ENCODE measurements at regions not wholly inside any gene's neighbourhood (a gene's known extent, or its start where the extent isn't known, plus 50 kb on each side); places are given as distances from the start of the nearest gene placed in this dataset.

DNA sequence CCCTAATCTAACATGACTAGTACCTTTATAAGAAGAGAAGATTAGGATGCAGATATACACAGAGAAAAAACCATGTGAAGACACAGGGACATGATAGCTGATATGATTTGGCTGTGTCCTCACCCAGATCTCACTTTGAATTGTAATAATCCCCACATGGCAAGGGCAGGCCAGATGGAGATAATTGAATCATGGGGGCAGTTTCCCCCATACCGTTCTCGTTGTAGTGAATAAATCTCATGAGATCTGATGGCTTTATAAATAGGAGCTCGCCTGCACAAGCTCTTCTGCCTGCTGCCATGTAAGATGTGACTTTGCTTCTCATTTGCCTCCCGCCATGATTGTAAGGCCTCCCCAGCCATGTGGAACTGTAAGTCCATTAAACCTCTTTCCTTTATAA, 364.3 kb downstream of the FBXW7 start:
- Mint-ChIP-seq H3K27me3 (peaks cover 3% of the 10 kb centered on the region), H3K9me3 (peaks cover 6% of the 10 kb centered on the region), H3K4me3 (no peak overlapping the region), H3K4me1 (no peaks in the 10 kb centered on the region), H3K36me3 (ENCODE audit: low read depth) (no peaks in the 10 kb centered on the region), H3K27ac (no peak overlapping the region)
- no peak for DNase-seq
- intact Hi-C loops (cut with micrococcal nuclease) = no loop called here

DNA sequence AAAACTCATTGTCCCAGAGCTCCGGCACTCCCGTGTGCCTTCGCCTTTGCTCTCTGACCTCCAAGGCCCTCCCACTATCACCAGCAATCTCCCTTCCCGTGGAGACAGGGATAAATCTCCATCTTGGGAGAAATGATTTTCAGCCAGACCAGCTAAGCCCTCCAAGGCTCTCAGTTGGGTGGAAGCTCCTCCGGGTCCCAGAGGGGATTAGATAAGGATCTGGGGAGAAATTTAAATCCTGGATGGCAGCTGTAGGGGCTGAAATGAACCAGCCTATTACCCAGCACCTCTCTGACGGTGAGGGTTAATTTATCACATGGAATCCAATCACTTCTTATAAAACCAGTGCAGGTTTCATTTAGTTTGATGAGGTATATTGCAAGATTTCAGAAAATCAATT, 366.2 kb downstream of the FBXW7 start:
- no peak overlapping the region for H3K4me3 Mint-ChIP-seq

DNA sequence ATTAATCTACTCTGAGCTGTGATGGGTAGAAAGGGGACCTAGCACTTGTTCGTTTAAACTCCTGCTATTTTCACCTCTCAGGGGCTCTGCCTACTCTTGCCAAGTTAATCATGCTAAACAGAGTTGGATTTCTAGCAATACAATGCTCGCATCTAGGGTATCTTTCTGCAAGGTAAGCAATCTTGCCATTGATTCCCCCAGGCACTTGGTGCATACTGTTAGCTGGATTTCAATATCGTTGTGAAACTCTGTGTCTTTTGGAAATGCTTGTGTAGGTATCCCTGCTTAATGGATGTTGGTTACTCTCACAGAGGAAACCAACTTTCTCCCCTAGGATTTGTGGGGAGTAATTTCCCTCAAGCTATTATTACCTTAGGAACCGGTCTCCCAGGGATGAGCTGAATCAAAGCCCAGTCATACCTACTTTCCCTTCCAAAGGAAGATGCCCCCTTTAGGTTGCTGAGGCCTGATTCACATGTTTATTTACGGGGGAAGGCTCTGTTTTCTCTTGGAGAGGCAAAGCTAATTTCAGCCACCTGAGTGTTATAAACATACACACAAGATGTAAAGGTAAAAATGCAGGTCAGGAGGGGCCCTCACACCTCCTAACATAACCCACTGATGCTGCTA, 366.8 kb downstream of the FBXW7 start:
- intact Hi-C loops (cut with micrococcal nuclease) = no loop called here
- peaks cover 11% of the 10 kb centered on the region for H3K9me3 Mint-ChIP-seq
- peaks cover 6% of the 10 kb centered on the region for H3K27me3 Mint-ChIP-seq
- no peaks in the 10 kb centered on the region for H3K36me3 Mint-ChIP-seq (ENCODE audit: low read depth)
- H3K27ac Mint-ChIP-seq = no peak overlapping the region
- no peak for DNase-seq
- no peak overlapping the region for H3K4me3 Mint-ChIP-seq
- peaks cover 2% of the 10 kb centered on the region for H3K4me1 Mint-ChIP-seq

More for the DNA sequence above, 366.2 kb downstream of the FBXW7 start:
- Mint-ChIP-seq H3K4me1 (no peaks in the 10 kb centered on the region), H3K9me3 (peaks cover 8% of the 10 kb centered on the region), H3K27me3 (peaks cover 3% of the 10 kb centered on the region), H3K36me3 (ENCODE audit: low read depth) (no peaks in the 10 kb centered on the region), H3K27ac (no peak overlapping the region)
- DNase-seq = no peak
- intact Hi-C loops (cut with micrococcal nuclease) = no loop called here

GRCh38 chr4:152166567-152166966, 369.3 kb downstream of the FBXW7 start:
- H3K4me1 Mint-ChIP-seq = peaks cover 3% of the 10 kb centered on the region
- intact Hi-C loops (cut with micrococcal nuclease) = no loop called here
- DNase-seq = peak; percentile 66
- peaks cover 15% of the 10 kb centered on the region for H3K9me3 Mint-ChIP-seq
- H3K4me3 Mint-ChIP-seq = no peak overlapping the region
- H3K27ac Mint-ChIP-seq = no peak overlapping the region
- peaks cover 17% of the 10 kb centered on the region for H3K27me3 Mint-ChIP-seq
- no peaks in the 10 kb centered on the region for H3K36me3 Mint-ChIP-seq (ENCODE audit: low read depth)

DNA sequence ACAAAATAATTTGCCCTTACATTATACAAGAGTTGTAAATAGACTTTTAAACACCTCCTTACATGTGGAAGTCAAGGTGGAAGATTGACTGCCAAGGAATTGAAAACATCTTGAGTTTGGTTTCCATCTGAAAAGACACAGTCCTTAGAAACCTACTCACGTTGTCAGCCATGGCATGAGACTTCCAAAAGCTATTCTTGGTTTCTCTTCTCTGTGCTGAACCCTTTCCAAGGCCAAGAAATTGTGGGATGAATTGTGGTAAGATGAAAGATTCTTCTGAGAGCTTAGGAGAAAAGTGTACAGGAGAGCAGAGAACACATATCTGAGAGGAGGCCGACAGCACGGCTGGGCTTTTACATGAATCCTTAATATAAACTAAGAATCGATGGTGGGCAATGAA, 370.0 kb downstream of the FBXW7 start:
- H3K9me3 Mint-ChIP-seq = peaks cover 15% of the 10 kb centered on the region
- intact Hi-C loops (cut with micrococcal nuclease) = no loop called here
- no peaks in the 10 kb centered on the region for H3K36me3 Mint-ChIP-seq (ENCODE audit: low read depth)
- H3K4me1 Mint-ChIP-seq = peaks cover 3% of the 10 kb centered on the region
- no peak for DNase-seq
- no peak overlapping the region for H3K4me3 Mint-ChIP-seq
- H3K27me3 Mint-ChIP-seq = peaks cover 17% of the 10 kb centered on the region
- no peak overlapping the region for H3K27ac Mint-ChIP-seq

- no peak for DNase-seq
- intact Hi-C loops (cut with micrococcal nuclease) = no loop called here
- Mint-ChIP-seq H3K27me3 (peaks cover 17% of the 10 kb centered on the region), H3K27ac (no peak overlapping the region), H3K4me3 (no peak overlapping the region), H3K4me1 (peaks cover 3% of the 10 kb centered on the region), H3K36me3 (ENCODE audit: low read depth) (no peaks in the 10 kb centered on the region), H3K9me3 (peaks cover 15% of the 10 kb centered on the region)
Measured at GRCh38 chr4:152165146-152165545, 370.7 kb downstream of the FBXW7 start.

DNA sequence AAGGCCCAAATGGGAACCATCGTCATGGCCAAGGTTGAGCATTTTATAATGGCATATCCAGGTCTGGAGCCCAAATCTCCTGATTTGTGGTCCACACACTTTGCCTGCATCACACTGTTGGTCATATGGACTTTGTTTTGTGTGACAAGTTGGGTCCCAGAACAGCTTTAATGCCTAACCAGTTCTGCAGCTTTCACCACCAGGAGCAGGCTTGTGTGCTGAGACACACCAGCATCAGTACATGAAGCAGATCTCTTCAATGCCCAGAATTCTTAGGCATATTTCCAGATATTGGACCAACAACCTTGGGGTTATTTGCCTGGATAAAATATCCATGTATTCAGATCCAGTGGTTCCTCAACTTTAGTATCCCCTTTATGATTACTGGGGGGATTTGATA, 371.3 kb downstream of the FBXW7 start:
- no peaks in the 10 kb centered on the region for H3K36me3 Mint-ChIP-seq (ENCODE audit: low read depth)
- no peak overlapping the region for H3K27ac Mint-ChIP-seq
- no peak for DNase-seq
- peaks cover 15% of the 10 kb centered on the region for H3K9me3 Mint-ChIP-seq
- no peak overlapping the region for H3K4me3 Mint-ChIP-seq
- H3K4me1 Mint-ChIP-seq = peaks cover 3% of the 10 kb centered on the region
- intact Hi-C loops (cut with micrococcal nuclease) = no loop called here
- H3K27me3 Mint-ChIP-seq = peaks cover 17% of the 10 kb centered on the region

GRCh38 chr4:152162331-152162697, 373.6 kb downstream of the FBXW7 start:
- Mint-ChIP-seq H3K4me3 (no peak overlapping the region), H3K27me3 (peaks cover 14% of the 10 kb centered on the region), H3K9me3 (peaks cover 15% of the 10 kb centered on the region), H3K27ac (no peak overlapping the region), H3K4me1 (peaks cover 13% of the 10 kb centered on the region), H3K36me3 (ENCODE audit: low read depth) (no peaks in the 10 kb centered on the region)
- DNase-seq = no peak
- intact Hi-C loops (cut with micrococcal nuclease) = no loop called here

- no peak for DNase-seq
- intact Hi-C loops (cut with micrococcal nuclease) = no loop called here
- H3K4me1 Mint-ChIP-seq = peaks cover 16% of the 10 kb centered on the region
Measured at GRCh38 chr4:152161676-152162330, 374.1 kb downstream of the FBXW7 start.

DNA sequence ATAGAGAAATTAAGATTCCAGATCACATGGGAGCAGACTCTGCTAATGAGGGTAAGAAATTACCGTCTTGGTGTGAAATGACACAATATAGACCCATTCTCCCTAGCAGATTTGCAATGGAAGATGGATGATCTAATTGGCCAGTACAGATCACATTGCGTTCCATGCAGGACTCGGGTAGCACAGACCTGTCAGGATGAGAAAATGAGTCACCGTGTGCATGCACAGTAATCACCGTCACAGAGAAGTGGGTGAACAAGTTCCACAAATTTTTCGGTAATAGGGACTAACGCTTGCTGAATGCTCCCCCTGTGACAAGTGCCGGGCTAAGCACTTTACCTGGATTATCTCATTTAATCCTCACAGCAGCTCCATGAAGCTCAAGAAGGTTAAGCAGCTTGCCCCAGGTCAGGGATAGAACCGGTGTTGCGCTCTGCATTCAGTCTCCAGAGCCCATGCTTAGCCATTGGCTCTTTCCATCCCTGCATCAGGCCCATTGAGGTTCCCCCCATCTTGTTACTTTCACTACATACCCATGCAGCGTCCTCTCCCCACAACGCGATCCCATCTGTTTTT, 375.6 kb downstream of the FBXW7 start:
- intact Hi-C loops (cut with micrococcal nuclease) = no loop called here
- Mint-ChIP-seq H3K27ac (no peak overlapping the region), H3K27me3 (peaks cover 14% of the 10 kb centered on the region), H3K36me3 (ENCODE audit: low read depth) (no peaks in the 10 kb centered on the region), H3K4me3 (no peak overlapping the region), H3K9me3 (peaks cover 7% of the 10 kb centered on the region), H3K4me1 (peaks cover 16% of the 10 kb centered on the region)
- no peak for DNase-seq

More at GRCh38 chr4:152161676-152162330, 374.1 kb downstream of the FBXW7 start:
- Mint-ChIP-seq H3K27ac (no peak overlapping the region), H3K36me3 (ENCODE audit: low read depth) (no peaks in the 10 kb centered on the region), H3K9me3 (peaks cover 11% of the 10 kb centered on the region), H3K27me3 (peaks cover 14% of the 10 kb centered on the region), H3K4me3 (no peak overlapping the region)

DNA sequence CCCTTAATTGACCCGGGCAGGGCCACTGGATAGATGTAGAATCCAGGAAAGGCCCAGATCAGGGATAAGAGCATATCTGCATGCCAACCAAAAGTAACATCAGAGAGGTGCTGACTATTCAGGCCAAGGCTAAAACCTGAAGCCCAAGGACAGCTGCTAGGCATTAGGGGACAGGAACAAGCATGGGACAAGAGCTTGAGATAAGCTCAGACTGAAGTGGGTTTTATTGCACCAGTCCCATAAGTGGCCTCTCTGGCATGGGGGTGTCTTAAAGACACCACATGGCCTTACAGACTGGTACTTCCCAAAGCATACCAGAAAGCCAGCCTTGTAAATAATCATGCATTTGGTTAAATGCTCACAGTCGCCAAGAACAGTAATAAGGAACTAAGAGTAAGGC, 376.1 kb downstream of the FBXW7 start:
- H3K4me1 Mint-ChIP-seq = peaks cover 22% of the 10 kb centered on the region
- no peak for DNase-seq
- intact Hi-C loops (cut with micrococcal nuclease) = no loop called here
- no peak overlapping the region for H3K27ac Mint-ChIP-seq
- no peak overlapping the region for H3K4me3 Mint-ChIP-seq
- H3K36me3 Mint-ChIP-seq (ENCODE audit: low read depth) = peaks cover 4% of the 10 kb centered on the region
- H3K27me3 Mint-ChIP-seq = peaks cover 14% of the 10 kb centered on the region
- peaks cover 11% of the 10 kb centered on the region for H3K9me3 Mint-ChIP-seq

DNA sequence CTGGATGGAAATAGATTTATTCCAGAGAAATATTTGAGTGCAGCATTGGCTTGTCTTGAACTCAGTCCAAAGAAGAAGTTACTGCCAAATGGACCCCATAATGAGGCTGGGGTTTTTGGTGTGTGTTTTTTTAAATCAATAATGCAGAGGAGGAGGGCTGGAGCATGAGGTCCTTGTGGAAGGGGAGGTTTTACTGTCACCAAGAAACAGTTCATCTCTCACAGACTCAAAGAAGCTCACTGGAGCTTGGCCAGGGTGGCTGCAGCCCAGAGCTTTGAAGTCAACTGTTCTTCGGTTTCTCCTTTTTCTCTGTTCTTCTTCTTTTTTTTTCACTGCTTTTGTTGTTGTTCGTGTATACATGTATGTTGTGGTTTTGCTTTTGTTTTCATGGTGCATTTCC, 377.7 kb downstream of the FBXW7 start:
- no peak for DNase-seq
- H3K27ac Mint-ChIP-seq = no peak overlapping the region
- H3K4me1 Mint-ChIP-seq = peaks cover 24% of the 10 kb centered on the region
- peaks cover 4% of the 10 kb centered on the region for H3K27me3 Mint-ChIP-seq
- peaks cover 6% of the 10 kb centered on the region for H3K36me3 Mint-ChIP-seq (ENCODE audit: low read depth)
- intact Hi-C loops (cut with micrococcal nuclease) = no loop called here
- H3K4me3 Mint-ChIP-seq = no peak overlapping the region
- peaks cover 5% of the 10 kb centered on the region for H3K9me3 Mint-ChIP-seq

- Mint-ChIP-seq H3K9me3 (peaks cover 5% of the 10 kb centered on the region), H3K4me3 (no peak overlapping the region), H3K36me3 (ENCODE audit: low read depth) (peaks cover 6% of the 10 kb centered on the region), H3K4me1 (peaks cover 24% of the 10 kb centered on the region), H3K27ac (no peak overlapping the region), H3K27me3 (peaks cover 1% of the 10 kb centered on the region)
- no peak for DNase-seq
- intact Hi-C loops (cut with micrococcal nuclease) = no loop called here
Measured at GRCh38 chr4:152157629-152158028, 378.3 kb downstream of the FBXW7 start.

- Mint-ChIP-seq H3K36me3 (ENCODE audit: low read depth) (peaks cover 6% of the 10 kb centered on the region), H3K9me3 (peaks cover 5% of the 10 kb centered on the region), H3K4me3 (no peak overlapping the region), H3K27ac (no peak overlapping the region), H3K27me3 (no peaks in the 10 kb centered on the region), H3K4me1 (peaks cover 24% of the 10 kb centered on the region)
- intact Hi-C loops (cut with micrococcal nuclease) = no loop called here
- no peak for DNase-seq
Measured at GRCh38 chr4:152156442-152156841, 379.4 kb downstream of the FBXW7 start.
